ENCODE measurements at regions not wholly inside any gene's neighbourhood (a gene's known extent, or its start where the extent isn't known, plus 50 kb on each side); places are given as distances from the start of the nearest gene placed in this dataset.
"Not testable (repeated sequence)": the region's sequence is repeated elsewhere in the genome, so short reads cannot be mapped to it uniquely, and the experiment has no call there.

GRCh38 chr5:166712447-166713185 is 1578.8 kb upstream of the WWC1 start:
- DNase-seq, result no peak

DNA sequence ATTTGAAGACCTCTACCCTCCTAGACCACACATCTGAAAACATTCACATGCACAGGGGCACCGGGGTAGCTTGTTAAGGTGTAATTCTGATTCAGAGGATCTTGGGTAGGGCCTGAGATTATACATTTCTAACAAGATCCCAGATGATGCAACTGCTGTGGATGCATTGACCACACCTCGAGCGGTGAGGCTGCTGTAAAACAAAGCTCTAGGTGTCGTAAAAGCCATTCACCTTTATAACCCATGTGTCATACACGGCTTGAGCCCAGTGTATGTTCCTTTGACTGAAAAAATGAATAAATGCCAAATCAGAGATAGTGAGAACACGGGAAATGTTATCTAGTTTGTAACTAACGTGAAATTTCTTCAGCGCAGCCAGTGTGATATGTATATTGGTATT is 1578.2 kb upstream of the WWC1 start:
- DNase-seq, result no peak

GRCh38 chr5:166716856-166717492 is 1574.5 kb upstream of the WWC1 start:
- DNase-seq, result no peak

GRCh38 chr5:166719991-166720390 is 1571.5 kb upstream of the WWC1 start:
- no peak for DNase-seq

DNA sequence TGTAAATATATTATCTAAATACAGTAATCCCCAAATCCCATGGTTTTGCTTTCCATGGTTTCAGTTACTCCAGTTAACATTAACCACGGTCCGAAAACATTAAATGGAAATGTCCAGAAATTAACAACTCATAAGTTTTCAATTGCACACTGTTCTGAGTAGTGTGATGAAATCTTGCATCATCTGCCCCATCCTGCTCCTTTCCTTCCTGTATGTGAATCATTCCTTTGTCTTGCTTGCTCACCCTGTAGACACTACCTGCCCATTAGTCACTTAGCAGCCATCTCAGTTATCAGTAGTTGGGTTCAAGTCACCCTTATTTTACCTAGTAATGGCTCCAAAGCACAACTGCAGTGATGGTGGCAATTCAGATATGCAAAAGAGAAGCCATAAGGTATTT is 1568.5 kb upstream of the WWC1 start:
- no peak for DNase-seq

DNA sequence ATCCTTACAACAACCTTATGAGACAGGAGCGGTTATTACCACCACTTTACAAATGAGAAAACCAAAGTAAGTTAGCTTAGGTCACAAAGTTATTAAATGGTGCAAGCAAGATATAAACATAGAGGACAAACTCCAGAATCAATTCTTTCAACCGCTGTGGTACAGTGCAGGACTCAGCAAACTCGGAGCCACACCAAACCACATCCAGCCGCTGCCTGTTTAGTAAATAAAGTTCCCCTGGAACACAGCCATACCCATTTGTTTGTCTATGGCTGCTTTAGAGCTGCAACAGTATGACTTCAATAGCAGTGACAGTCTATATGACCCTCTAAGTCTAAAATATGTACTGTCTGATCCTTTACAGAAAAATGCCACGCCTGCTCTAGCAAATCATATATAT is 1567.2 kb upstream of the WWC1 start:
- DNase-seq, result no peak

GRCh38 chr5:166725593-166725992 is 1565.9 kb upstream of the WWC1 start:
- no peak for DNase-seq

DNA sequence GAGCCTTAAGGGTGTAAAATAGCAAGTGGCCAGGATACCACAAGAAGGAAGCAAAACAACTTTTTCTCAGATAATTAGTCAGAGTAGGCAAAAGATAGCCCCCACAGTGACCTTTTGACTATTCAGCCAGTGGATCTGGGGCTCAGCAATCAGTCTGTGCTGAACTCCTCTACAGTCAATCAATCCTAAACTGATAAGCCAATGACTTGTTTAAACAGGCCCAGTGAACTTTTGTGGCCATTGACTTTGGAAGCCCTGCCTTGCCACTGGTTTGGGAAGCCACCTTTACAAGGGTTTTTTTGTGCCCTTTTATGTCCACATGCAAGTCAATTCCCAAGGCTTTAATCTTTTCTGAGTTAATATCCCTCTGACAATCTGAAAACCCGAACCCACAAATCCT is 1565.0 kb upstream of the WWC1 start:
- no peak for DNase-seq

DNA sequence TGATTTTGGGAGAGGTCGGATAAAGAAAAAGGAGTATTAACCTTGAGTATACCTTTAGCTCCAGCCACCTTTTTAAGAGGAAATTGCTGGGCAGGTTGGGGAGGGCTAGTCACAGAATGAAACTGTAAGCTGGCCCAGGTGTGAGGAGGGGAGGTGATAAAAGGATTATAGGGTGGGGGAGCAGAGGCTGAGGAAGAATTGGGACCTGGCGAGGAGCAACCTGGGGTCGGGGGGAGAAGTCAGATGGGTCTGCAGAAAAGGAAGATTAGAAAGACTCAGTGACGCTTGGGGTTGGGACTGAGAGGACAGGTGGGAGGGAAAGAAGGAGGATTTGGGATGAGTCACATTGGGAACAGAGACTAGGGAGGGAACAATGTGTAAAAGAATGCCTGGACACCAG is 1548.5 kb upstream of the WWC1 start:
- not testable (repeated sequence) for DNase-seq

- DNase-seq, result no peak
Observed at GRCh38 chr5:166746506-166746905, 1544.9 kb upstream of the WWC1 start.

- DNase-seq, result no peak
Observed at GRCh38 chr5:166750376-166750775, 1541.1 kb upstream of the WWC1 start.

DNA sequence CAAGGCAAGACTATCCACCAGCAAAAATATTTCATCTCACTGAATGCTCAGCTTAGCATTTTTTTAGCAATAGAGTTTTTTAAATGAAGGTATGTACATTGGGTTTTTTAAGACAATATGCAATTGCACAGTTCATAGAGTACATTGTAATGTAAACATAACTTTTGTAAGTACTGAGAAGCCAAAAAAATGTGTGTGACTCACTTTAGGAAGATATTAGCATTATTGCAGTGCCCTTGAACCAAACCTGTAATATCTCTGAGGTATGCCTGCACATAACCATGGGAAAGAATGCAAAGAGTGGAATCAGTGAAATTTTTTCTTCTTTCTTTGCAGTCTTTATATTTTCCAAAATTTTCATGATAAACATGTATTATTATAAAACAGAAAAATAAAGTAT is 1533.3 kb upstream of the WWC1 start:
- no peak for DNase-seq

DNA sequence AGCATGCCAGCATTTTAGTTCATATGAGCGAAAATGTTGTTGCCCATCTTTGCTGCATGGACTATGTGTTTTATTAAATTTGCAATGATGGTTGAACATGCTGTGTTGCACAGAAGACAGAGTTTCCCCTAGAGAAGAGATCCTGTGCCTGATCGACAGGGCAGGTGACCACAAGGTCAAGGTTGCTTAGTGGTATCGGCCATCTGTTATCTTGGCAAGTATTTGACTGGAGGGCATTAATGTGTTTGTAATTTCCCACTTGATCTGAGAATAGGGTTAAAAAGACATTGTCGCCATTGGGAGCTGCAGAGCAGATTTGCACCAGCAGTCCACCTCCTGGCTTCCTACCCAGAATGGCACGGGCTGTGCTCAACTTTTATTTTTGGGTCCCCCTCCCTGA is 1523.6 kb upstream of the WWC1 start:
- DNase-seq, result no peak

GRCh38 chr5:166768536-166768935 is 1522.9 kb upstream of the WWC1 start:
- DNase-seq, result no peak

GRCh38 chr5:166772770-166773169 is 1518.7 kb upstream of the WWC1 start:
- DNase-seq, result no peak

GRCh38 chr5:166781737-166782136 is 1509.7 kb upstream of the WWC1 start:
- no peak for DNase-seq

GRCh38 chr5:166784545-166785078 is 1506.8 kb upstream of the WWC1 start:
- no peak for DNase-seq

DNA sequence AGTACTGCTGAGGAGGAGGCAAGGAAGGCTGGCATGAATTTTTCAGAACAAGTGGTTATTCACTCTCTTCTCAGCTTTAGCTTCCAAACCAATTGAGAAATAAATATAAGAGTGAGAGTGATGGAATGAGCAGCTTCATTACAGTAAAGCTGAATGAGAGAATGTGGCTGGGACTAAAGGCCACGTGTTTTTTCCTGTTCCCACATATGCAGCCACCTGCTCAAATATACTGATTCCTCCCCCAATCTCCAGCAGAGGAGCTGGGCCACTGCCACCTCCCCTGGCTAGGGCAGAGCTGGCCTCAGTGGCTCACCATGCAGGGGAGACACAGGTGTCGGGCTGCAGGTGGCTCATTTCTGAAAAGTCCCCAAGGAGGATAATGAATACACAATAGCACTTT is 1505.3 kb upstream of the WWC1 start:
- no peak for DNase-seq

DNA sequence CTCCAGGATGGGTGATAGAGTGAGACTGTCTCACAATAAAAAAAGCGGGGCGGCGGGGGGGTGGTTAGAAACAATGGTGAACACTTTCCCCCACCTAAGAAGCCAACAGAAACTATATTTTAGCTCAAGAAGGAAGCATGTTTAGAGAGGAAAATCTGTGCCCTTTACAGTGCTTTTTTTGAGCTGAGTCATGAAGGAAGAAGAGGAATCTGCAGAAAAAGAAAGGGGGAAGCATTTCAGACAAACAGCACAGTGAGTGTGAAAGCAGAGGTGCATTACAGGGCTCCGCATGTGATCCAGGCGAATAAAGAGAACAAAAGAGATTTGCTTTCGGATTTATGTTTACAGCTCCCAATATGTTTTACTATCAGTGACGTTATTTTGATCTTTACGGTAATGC is 1504.6 kb upstream of the WWC1 start:
- DNase-seq, result no peak

DNA sequence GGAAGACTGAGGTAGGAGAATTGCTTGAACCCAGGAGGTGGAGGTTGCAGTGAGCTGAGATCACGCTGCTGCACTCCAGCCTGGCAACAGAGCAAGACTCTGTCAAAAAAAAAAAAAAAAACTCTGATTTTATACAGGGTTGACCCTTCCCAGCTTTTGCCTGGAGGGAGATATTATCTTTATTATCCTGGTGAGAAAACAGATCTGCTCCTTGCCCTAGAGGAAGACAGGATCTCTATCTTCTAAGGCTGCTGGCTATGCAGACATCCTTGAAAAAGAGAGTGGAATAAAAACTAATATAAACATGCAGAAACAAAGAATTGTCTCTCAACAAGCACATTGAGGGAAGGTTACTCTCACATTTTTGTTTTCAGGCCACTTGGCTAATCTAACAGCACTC is 1503.4 kb upstream of the WWC1 start:
- no peak for DNase-seq

GRCh38 chr5:166795756-166796155 is 1495.7 kb upstream of the WWC1 start:
- DNase-seq, result no peak

- DNase-seq, result no peak
Observed at GRCh38 chr5:166803058-166803457, 1488.4 kb upstream of the WWC1 start.

GRCh38 chr5:166804223-166804622 is 1487.2 kb upstream of the WWC1 start:
- not testable (repeated sequence) for DNase-seq

DNA sequence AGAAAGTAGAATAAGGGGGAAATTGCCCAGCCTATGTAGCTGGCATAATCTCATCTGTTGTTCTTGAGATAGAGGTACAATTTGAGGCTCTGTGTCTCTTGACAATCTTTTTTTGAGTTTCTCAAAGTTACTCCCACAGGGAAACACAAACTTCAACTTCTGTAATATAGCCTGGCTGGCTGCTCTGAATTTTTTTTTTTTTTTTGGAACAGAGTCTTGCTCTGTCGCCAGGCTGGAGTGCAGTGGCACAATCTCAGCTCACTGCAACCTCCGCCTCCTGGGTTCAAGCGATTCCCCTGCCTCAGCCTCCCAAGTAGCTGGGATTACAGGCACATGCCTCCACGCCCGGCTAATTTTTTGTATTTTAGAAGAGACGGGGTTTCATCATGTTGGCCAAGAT is 1486.8 kb upstream of the WWC1 start:
- not testable (repeated sequence) for DNase-seq
